ENCODE measurements at regions not wholly inside any gene's neighbourhood (a gene's known extent, or its start where the extent isn't known, plus 50 kb on each side); places are given as distances from the start of the nearest gene placed in this dataset.
A peak's percentile ranks its signal among the peaks of the same experiment; 100 is the strongest.

DNA sequence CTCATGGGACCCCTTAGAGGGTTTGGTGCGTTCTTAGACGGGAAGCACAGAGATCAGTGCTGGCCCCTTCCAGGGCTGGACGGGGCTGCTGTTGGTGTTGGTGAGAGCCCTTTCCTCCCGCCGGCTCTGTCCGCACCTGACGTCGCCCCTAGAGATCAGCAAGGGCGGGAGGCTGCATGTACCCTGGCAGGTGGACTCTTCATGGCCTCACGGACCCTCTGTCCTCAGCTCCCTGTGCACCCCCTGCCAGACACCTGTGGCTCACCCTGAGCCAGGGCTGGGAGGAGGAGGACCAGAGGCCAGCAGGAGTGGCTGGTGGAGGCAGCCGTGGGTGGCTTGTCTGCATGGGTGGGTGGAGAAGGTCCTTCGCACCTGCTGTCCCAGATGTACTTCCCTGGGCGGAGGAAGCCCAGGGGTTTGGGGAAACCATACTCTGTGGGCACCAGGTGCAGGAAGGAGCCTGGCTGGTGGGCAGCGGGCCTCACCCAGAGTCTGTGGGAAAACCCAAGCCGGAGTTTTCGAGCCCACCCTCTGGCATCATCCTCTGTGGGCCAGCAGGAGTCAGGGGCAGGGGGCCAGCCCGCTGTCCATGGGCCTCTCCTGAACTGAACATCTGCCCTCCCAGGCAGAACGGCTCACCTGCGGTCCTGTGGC lies 348.6 kb downstream of the SEC14L1 start:
- Histone ChIP-seq H3K4me3 (replicated peaks; ENCODE audit: low read depth, low read length) (no peak overlapping the region), H3K27me3 (replicated peaks; ENCODE audit: control insufficient read depth, insufficient read depth, low read length) (no peaks in the 10 kb centered on the region), H3K36me3 (ENCODE audit: control insufficient read depth, insufficient read depth, low read length) (peaks cover 54% of the 10 kb centered on the region)
- DNase-seq (ENCODE audit: extremely low read depth, insufficient read length): peak; percentile 9
- no peak for TF ChIP-seq CTCF (IDR thresholded peaks at IDR 0.05; ENCODE audit: insufficient read depth, low read length, poor library complexity, severe bottlenecking)

- no peak overlapping the region for H3K4me3 ChIP-seq (replicated peaks; ENCODE audit: low read depth, low read length)
- TF ChIP-seq CTCF (IDR thresholded peaks at IDR 0.05; ENCODE audit: insufficient read depth, low read length, poor library complexity, severe bottlenecking): no peak
- peaks cover 54% of the 10 kb centered on the region for H3K36me3 ChIP-seq (ENCODE audit: control insufficient read depth, insufficient read depth, low read length)
- H3K27me3 ChIP-seq (replicated peaks; ENCODE audit: control insufficient read depth, insufficient read depth, low read length): no peaks in the 10 kb centered on the region
- DNase-seq (ENCODE audit: extremely low read depth, insufficient read length): peak; percentile 3
Measured at GRCh38 chr17:77489893-77490255, 349.1 kb downstream of the SEC14L1 start.

GRCh38 chr17:77490361-77491183 lies 349.8 kb downstream of the SEC14L1 start:
- peak; percentile 17 for DNase-seq (ENCODE audit: extremely low read depth, insufficient read length)
- no peaks in the 10 kb centered on the region for H3K27me3 ChIP-seq (replicated peaks; ENCODE audit: control insufficient read depth, insufficient read depth, low read length)
- no peak for TF ChIP-seq CTCF (IDR thresholded peaks at IDR 0.05; ENCODE audit: insufficient read depth, low read length, poor library complexity, severe bottlenecking)
- H3K4me3 ChIP-seq (replicated peaks; ENCODE audit: low read depth, low read length): no peak overlapping the region
- H3K36me3 ChIP-seq (ENCODE audit: control insufficient read depth, insufficient read depth, low read length): peaks cover 59% of the 10 kb centered on the region

GRCh38 chr17:77491921-77492445 lies 351.2 kb downstream of the SEC14L1 start:
- DNase-seq (ENCODE audit: extremely low read depth, insufficient read length): peak; percentile 67
- TF ChIP-seq CTCF (IDR thresholded peaks at IDR 0.05; ENCODE audit: insufficient read depth, low read length, poor library complexity, severe bottlenecking): no peak
- Histone ChIP-seq H3K36me3 (ENCODE audit: control insufficient read depth, insufficient read depth, low read length) (peaks cover 63% of the 10 kb centered on the region), H3K4me3 (replicated peaks; ENCODE audit: low read depth, low read length) (no peak overlapping the region), H3K27me3 (replicated peaks; ENCODE audit: control insufficient read depth, insufficient read depth, low read length) (no peaks in the 10 kb centered on the region)

DNA sequence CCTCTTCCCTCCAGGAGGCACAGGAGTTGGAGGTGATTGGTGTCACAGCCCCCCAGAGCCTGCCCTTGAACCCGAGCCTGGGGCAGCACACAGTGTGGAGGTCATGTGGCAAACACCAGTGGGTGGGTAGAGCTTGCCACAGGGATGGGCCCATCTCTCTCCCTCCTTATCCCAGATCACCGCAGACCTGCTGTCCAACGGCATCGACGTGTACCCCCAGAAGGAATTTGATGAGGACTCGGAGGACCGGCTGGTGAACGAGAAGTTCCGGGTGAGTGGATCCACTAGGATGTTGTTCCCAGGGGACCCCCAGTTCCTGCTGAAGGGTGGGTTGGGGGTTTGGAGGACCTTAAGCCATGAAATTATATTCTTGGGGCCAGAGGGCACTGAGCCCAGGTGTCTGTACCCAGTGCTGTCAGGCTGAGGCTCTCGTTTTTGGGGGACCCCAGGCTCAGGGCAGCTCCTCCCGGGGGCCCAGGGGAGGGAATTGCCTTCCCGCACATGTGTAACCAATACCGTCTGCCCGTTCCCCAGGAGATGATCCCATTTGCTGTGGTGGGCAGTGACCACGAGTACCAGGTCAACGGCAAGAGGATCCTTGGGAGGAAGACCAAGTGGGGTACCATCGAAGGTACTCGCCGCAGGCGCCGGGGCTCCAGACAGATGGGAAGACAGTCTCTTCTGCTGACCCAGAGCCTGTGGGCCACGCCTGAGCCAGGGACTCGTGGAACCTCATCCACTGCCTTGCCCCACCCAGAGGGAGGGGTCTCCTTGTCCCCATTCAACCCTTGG lies 351.9 kb downstream of the SEC14L1 start:
- peak; percentile 12 for DNase-seq (ENCODE audit: extremely low read depth, insufficient read length)
- Histone ChIP-seq H3K27me3 (replicated peaks; ENCODE audit: control insufficient read depth, insufficient read depth, low read length) (no peaks in the 10 kb centered on the region), H3K36me3 (ENCODE audit: control insufficient read depth, insufficient read depth, low read length) (peaks cover 66% of the 10 kb centered on the region), H3K4me3 (replicated peaks; ENCODE audit: low read depth, low read length) (no peak overlapping the region)
- no peak for TF ChIP-seq CTCF (IDR thresholded peaks at IDR 0.05; ENCODE audit: insufficient read depth, low read length, poor library complexity, severe bottlenecking)

Data from GM06990 (cell line).